ENCODE measurements at regions not wholly inside any gene's neighbourhood (a gene's known extent, or its start where the extent isn't known, plus 50 kb on each side); places are given as distances from the start of the nearest gene placed in this dataset.

DNA sequence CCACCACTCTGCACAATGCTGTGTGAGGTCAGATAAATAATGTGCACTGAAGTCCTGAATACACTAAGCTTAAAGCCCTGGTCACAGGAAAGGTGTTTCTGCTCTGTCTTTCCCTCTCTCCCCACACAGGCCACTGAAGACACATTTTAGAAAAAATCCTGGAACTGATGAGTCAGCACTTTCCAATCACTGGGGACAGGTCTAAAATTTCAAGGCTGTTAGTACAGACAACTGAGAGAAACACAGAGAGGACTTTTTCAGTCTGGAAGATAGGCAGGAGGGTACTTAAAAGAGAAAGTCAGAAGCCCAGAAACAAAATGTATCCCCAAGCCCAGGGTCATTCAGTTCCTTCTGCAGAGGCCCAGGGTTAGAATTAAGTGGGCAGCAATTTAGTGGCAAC is 333.9 kb upstream of the CCDC196 start:
- no peaks in the 10 kb centered on the region for H3K9me3 ChIP-seq (ENCODE audit: insufficient read depth, low read length)
- H4K20me1 ChIP-seq (ENCODE audit: low read depth, low read length) = no peaks in the 10 kb centered on the region
- no peaks in the 10 kb centered on the region for H3K9me2 ChIP-seq (replicated peaks; ENCODE audit: insufficient read depth, low read length)
- H3K36me3 ChIP-seq (ENCODE audit: low read length) = no peaks in the 10 kb centered on the region
- H3K4me2 ChIP-seq (ENCODE audit: low read depth, low read length, poor library complexity, severe bottlenecking) = no peak overlapping the region
- H3K9ac ChIP-seq (ENCODE audit: low read length) = no peak overlapping the region
- H3F3A ChIP-seq (ENCODE audit: insufficient read depth) = no peaks in the 10 kb centered on the region
- no peak overlapping the region for H2AFZ ChIP-seq (ENCODE audit: low read depth, low read length, severe bottlenecking)
- no peak overlapping the region for H3K27ac ChIP-seq (ENCODE audit: low read depth, low read length)
- no peaks in the 10 kb centered on the region for H3K27me3 ChIP-seq (ENCODE audit: low read length)
- H3K79me2 ChIP-seq (ENCODE audit: insufficient read depth, low read length) = no peaks in the 10 kb centered on the region
- no peak overlapping the region for H3K4me3 ChIP-seq (ENCODE audit: insufficient read depth, low read length, poor library complexity, severe bottlenecking)
- TF ChIP-seq, protein P1, sequence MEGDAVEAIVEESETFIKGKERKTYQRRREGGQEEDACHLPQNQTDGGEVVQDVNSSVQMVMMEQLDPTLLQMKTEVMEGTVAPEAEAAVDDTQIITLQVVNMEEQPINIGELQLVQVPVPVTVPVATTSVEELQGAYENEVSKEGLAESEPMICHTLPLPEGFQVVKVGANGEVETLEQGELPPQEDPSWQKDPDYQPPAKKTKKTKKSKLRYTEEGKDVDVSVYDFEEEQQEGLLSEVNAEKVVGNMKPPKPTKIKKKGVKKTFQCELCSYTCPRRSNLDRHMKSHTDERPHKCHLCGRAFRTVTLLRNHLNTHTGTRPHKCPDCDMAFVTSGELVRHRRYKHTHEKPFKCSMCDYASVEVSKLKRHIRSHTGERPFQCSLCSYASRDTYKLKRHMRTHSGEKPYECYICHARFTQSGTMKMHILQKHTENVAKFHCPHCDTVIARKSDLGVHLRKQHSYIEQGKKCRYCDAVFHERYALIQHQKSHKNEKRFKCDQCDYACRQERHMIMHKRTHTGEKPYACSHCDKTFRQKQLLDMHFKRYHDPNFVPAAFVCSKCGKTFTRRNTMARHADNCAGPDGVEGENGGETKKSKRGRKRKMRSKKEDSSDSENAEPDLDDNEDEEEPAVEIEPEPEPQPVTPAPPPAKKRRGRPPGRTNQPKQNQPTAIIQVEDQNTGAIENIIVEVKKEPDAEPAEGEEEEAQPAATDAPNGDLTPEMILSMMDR (IDR thresholded peaks at IDR 0.05; ENCODE audit: insufficient read depth, low read length, poor library complexity, severe bottlenecking) = no peak
- TF ChIP-seq EZH2phosphoT487 (conservative IDR thresholded peaks at IDR 0.05; ENCODE audit: low read length) = no peak

DNA sequence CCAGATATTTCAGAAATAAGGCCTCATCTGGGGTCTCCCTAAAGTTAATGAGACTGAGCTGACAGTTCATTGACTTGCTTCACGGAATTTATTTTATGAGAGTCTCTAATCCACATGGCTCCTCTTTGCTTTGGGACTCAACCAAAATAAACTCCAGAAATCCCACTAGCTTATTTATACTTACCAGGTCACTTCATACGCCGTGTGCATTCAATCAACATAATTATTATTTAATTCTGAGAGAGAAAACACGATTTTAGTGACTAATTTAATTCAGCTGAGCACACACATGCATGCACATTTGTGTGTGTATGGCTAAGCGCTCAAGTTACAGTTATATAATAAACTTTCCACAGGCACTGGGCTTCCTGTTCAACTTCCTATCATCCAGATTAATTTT is 333.4 kb upstream of the CCDC196 start:
- Histone ChIP-seq H3K27ac (ENCODE audit: low read depth, low read length) (no peak overlapping the region), H2AFZ (ENCODE audit: low read depth, low read length, severe bottlenecking) (no peak overlapping the region), H3K79me2 (ENCODE audit: insufficient read depth, low read length) (no peaks in the 10 kb centered on the region), H3K9ac (ENCODE audit: low read length) (no peak overlapping the region), H3K4me3 (ENCODE audit: insufficient read depth, low read length, poor library complexity, severe bottlenecking) (no peak overlapping the region), H4K20me1 (ENCODE audit: low read depth, low read length) (no peaks in the 10 kb centered on the region), H3F3A (ENCODE audit: insufficient read depth) (no peaks in the 10 kb centered on the region), H3K9me3 (ENCODE audit: insufficient read depth, low read length) (no peaks in the 10 kb centered on the region), H3K36me3 (ENCODE audit: low read length) (no peaks in the 10 kb centered on the region), H3K4me2 (ENCODE audit: low read depth, low read length, poor library complexity, severe bottlenecking) (no peak overlapping the region), H3K27me3 (ENCODE audit: low read length) (no peaks in the 10 kb centered on the region), H3K9me2 (replicated peaks; ENCODE audit: insufficient read depth, low read length) (no peaks in the 10 kb centered on the region)
- TF ChIP-seq EZH2phosphoT487 (conservative IDR thresholded peaks at IDR 0.05; ENCODE audit: low read length) = no peak

DNA sequence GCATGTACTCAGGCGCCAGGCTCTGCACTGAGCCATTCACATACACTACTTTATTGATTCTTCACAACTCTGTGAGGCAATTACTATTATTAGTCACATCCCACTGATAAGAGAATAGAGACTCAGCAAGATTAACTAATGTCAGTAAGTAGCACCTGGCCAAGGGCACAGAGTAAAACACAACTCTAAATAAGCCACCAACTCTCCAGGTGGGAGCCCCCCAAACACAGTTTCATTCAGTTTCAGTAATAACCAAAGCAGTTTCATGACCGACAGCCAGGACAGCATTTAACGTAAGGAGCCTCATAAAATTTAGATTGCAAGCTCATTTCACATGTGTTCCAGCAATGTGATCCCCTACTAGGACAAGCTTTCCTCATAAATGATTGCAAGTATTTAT is 323.1 kb upstream of the CCDC196 start:
- 0 out of 2 replicates have a peak, but pooled peaks cover 7% of the 10 kb centered on the region for H3K9me2 ChIP-seq (replicated peaks; ENCODE audit: insufficient read depth, low read length)
- no peaks in the 10 kb centered on the region for H3K27me3 ChIP-seq (ENCODE audit: low read length)
- H3K4me3 ChIP-seq (ENCODE audit: insufficient read depth, low read length, poor library complexity, severe bottlenecking) = no peak overlapping the region
- no peaks in the 10 kb centered on the region for H3K36me3 ChIP-seq (ENCODE audit: low read length)
- no peaks in the 10 kb centered on the region for H4K20me1 ChIP-seq (ENCODE audit: low read depth, low read length)
- H2AFZ ChIP-seq (ENCODE audit: low read depth, low read length, severe bottlenecking) = no peak overlapping the region
- no peak overlapping the region for H3K9ac ChIP-seq (ENCODE audit: low read length)
- H3K79me2 ChIP-seq (ENCODE audit: insufficient read depth, low read length) = no peaks in the 10 kb centered on the region
- TF ChIP-seq EZH2phosphoT487 (conservative IDR thresholded peaks at IDR 0.05; ENCODE audit: low read length) = no peak
- TF ChIP-seq, protein P1 (IDR thresholded peaks at IDR 0.05; ENCODE audit: insufficient read depth, low read length, poor library complexity, severe bottlenecking) = no peak
- no peak overlapping the region for H3K27ac ChIP-seq (ENCODE audit: low read depth, low read length)
- H3K9me3 ChIP-seq (ENCODE audit: insufficient read depth, low read length) = no peaks in the 10 kb centered on the region
- H3F3A ChIP-seq (ENCODE audit: insufficient read depth) = no peaks in the 10 kb centered on the region
- no peak overlapping the region for H3K4me2 ChIP-seq (ENCODE audit: low read depth, low read length, poor library complexity, severe bottlenecking)

DNA sequence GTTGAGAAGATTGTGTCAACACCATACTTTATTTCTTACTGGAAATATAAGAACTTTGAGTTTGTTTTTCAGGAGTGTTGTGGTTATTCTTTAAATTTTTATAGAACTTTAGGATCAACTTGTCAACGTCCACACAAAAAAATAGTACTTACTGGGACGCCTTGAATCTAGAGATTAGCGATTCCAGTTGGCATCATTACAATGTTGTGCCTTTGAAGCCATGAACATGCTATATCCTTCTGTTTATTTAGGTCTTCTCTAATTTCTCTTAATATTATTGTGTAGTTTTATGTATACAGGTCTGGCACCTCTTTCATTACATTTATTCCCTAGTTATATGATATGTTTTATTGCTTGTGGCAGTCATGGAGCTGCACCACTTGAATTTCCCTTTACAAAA is 320.8 kb upstream of the CCDC196 start:
- Histone ChIP-seq H3K9me2 (replicated peaks; ENCODE audit: insufficient read depth, low read length) (0 out of 2 replicates have a peak, but pooled peaks cover 7% of the 10 kb centered on the region), H3K27me3 (ENCODE audit: low read length) (no peaks in the 10 kb centered on the region), H3K9ac (ENCODE audit: low read length) (no peak overlapping the region), H2AFZ (ENCODE audit: low read depth, low read length, severe bottlenecking) (peak overlapping the region; percentile 26), H3K27ac (ENCODE audit: low read depth, low read length) (no peak overlapping the region), H3K4me3 (ENCODE audit: insufficient read depth, low read length, poor library complexity, severe bottlenecking) (no peak overlapping the region), H3K36me3 (ENCODE audit: low read length) (no peaks in the 10 kb centered on the region), H3K79me2 (ENCODE audit: insufficient read depth, low read length) (no peaks in the 10 kb centered on the region), H3F3A (ENCODE audit: insufficient read depth) (no peaks in the 10 kb centered on the region), H3K4me2 (ENCODE audit: low read depth, low read length, poor library complexity, severe bottlenecking) (no peak overlapping the region), H4K20me1 (ENCODE audit: low read depth, low read length) (no peaks in the 10 kb centered on the region), H3K9me3 (ENCODE audit: insufficient read depth, low read length) (no peaks in the 10 kb centered on the region)
- no peak for TF ChIP-seq EZH2phosphoT487 (conservative IDR thresholded peaks at IDR 0.05; ENCODE audit: low read length)
- TF ChIP-seq, protein P1 (IDR thresholded peaks at IDR 0.05; ENCODE audit: insufficient read depth, low read length, poor library complexity, severe bottlenecking) = no peak

Measured in SU-DHL-6 (cell line).